Lower leg skin (tissue), 4 donors: ENCODE measurements at regions not wholly inside any gene's neighbourhood (a gene's known extent, or its start where the extent isn't known, plus 50 kb on each side); places are given as distances from the start of the nearest gene placed in this dataset.

Experiments
- DNase-seq, 2 donors: peaks; one replicate each; pipeline ENCODE4 v3.0.0-alpha.2; 2019; ENCODE audit warnings: low spot score in 2 of 2
- H3K4me3 ChIP-seq: fragments of 200-600 bp; sonication (generic); 2 replicates; pipeline ENCODE4 v1.5.1; 2017; ENCODE audit warnings: mild to moderate bottlenecking, low read depth; ENCODE audit not compliant: poor library complexity, severe bottlenecking
- POLR2A ChIP-seq, 2 donors: fragments of 450-650 bp; IDR thresholded peaks; one replicate each; pipeline ENCODE4 v1.6.1; 2016 to 2017; ENCODE audit warnings: antibody characterized with exemption in 2 of 2, mild to moderate bottlenecking in 1 of 2, moderate library complexity in 1 of 2
- WGBS, 2 donors: methylation state at CpG; one replicate each; pipeline ENCODE4 v1.1.5; 2018; 5-methylcytosine and 5-hydroxymethylcytosine counted together
- intact Hi-C: fragments of 100-400 bp; cut with DNase I; formaldehyde crosslinking; loops from one replicate; pipeline ENCODE4 v1.15.0; 2023; ENCODE audit warnings: low total_unique reads
- TF ChIP-seq, protein P1 (sequence below), 3 donors: fragments of 450-650 bp; IDR thresholded peaks; one replicate each; pipeline ENCODE4 v1.5.1; 2016; ENCODE audit warnings: antibody characterized with exemption in 3 of 3, mild to moderate bottlenecking in 3 of 3, moderate library complexity in 2 of 3

DNA sequence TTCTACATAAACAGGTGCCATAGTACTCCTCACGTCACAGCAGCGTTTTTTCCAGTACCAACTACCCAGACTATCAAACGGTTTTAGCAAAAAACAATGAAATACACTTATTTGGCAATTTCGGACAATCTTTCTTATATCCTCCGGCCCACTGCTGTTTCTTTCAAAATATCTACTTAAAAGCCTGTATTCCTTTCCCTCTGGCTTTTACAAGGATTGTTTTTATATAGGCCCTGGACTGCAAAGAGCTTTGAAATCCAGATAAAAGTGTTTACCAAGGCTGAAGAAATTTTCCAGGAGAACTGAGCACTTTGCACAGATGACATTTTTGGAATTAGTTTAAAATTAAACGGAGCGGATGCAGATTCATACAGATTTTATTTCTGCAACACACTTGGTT, 255.9 kb upstream of the STARD13 start:
- TF ChIP-seq, protein P1, sequence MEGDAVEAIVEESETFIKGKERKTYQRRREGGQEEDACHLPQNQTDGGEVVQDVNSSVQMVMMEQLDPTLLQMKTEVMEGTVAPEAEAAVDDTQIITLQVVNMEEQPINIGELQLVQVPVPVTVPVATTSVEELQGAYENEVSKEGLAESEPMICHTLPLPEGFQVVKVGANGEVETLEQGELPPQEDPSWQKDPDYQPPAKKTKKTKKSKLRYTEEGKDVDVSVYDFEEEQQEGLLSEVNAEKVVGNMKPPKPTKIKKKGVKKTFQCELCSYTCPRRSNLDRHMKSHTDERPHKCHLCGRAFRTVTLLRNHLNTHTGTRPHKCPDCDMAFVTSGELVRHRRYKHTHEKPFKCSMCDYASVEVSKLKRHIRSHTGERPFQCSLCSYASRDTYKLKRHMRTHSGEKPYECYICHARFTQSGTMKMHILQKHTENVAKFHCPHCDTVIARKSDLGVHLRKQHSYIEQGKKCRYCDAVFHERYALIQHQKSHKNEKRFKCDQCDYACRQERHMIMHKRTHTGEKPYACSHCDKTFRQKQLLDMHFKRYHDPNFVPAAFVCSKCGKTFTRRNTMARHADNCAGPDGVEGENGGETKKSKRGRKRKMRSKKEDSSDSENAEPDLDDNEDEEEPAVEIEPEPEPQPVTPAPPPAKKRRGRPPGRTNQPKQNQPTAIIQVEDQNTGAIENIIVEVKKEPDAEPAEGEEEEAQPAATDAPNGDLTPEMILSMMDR (IDR thresholded peaks at IDR 0.05): no peak
- no peak for TF ChIP-seq POLR2A (IDR thresholded peaks at IDR 0.05)
- no peak for DNase-seq
- intact Hi-C loops: loop anchor here (5.0 kb wide), 1 partner anchor 954 kb away; the partner anchor contains the start of gene PDS5B
- no peak overlapping the region for H3K4me3 ChIP-seq
- 73 to 76% methylated on average over 7 of the region's 7 CpGs for WGBS, 2 donors

DNA sequence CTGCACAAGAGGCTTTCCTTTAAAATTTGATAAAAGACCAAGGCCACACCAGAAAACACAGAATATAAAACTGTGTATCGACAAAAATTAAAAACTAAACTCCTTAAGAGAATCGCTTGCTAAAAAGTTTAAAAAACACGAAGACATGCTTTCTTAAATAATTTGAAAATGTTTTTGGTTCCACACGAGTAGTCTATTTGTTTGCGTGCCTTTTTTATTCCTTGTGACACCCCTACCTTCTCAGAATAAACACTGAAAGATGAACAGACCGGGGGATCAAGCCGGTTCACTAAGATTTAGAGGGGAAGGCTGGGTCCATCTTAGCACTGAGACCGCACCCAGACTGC, 256.4 kb upstream of the STARD13 start:
- WGBS, 2 donors: 6 to 8% methylated on average over 8 of the region's 8 CpGs
- no peak for TF ChIP-seq POLR2A (IDR thresholded peaks at IDR 0.05)
- TF ChIP-seq, protein P1 (IDR thresholded peaks at IDR 0.05): no peak
- H3K4me3 ChIP-seq: peak overlapping the region; percentile 26
- intact Hi-C loops: loop anchor here (5.0 kb wide), 1 partner anchor 955 kb away; the partner anchor contains the start of gene PDS5B
- no peak for DNase-seq

DNA sequence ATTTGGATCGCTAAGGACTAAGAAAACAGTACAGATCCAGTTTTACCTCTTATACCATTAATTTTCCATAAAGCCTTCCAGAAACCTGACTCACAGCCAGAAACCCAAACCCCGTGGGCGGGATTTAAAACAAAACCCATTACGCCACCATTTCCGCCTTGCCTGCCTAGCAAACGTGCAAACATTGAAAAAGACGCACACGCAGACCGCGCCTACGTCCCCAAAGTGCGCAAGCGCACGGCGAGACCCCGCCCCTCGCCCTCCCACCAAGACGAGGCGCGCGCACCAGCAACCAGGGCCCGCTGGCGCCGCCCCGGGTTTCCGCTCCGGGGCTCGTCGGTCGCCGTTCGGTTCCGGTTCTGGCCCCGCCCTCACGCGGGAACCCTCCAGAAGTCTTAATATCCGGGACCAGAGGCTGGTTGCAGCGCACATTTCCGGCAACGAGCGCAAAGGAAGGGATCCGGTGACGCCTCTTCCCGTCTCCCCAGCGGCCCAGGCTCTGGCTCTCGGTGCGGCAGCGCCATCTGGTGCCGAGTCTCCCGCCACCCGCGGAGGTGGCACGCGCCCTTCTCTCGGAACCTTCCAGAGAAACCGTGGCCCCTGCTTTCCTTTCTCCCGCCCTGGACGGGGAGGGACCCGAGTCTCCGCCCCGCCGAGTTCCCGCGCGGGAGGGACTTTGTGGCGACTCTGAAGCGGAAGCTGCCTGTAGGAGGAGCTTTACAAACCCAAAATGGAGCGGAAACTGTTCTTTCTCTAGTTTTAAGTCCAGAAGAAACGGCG, 256.9 kb upstream of the STARD13 start:
- peak in 1 of 2 donors; percentile 49 for TF ChIP-seq POLR2A (IDR thresholded peaks at IDR 0.05)
- TF ChIP-seq, protein P1 (IDR thresholded peaks at IDR 0.05): peak in 1 of 3 donors; percentile 87
- DNase-seq: peak; percentile 98 to 99
- WGBS, 2 donors: 0% methylated on average over 41 to 65 of the region's 70 CpGs
- peak overlapping the region; percentile 26 for H3K4me3 ChIP-seq
- intact Hi-C loops: loop anchor here (5.0 kb wide), 1 partner anchor 955 kb away; the partner anchor contains the start of gene PDS5B

DNA sequence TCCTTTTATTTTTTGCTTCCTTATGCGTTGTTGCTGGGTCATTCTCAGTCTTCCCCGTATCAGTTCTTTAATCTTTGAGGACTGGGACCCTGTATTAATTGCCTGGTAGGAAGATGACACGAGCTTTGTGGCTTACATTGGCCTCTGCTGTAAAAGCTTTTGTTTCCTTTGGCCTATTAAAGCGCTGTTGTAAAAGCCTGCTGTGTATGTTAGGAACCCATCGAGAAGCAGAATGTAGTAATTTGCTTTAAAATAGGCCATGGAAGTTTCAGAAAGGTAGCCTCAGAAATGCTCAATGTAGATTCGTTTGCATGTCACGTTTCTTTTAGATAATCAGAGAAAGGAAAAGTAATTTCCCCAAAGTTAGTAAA, 257.5 kb upstream of the STARD13 start:
- DNase-seq: no peak
- WGBS, 2 donors: 1 to 2% methylated on average over 7 of the region's 7 CpGs
- TF ChIP-seq, protein P1 (IDR thresholded peaks at IDR 0.05): no peak
- no peak for TF ChIP-seq POLR2A (IDR thresholded peaks at IDR 0.05)
- peak overlapping the region; percentile 17 for H3K4me3 ChIP-seq
- intact Hi-C loops: loop anchor here (5.0 kb wide), 1 partner anchor 956 kb away; the partner anchor contains the start of gene PDS5B

DNA sequence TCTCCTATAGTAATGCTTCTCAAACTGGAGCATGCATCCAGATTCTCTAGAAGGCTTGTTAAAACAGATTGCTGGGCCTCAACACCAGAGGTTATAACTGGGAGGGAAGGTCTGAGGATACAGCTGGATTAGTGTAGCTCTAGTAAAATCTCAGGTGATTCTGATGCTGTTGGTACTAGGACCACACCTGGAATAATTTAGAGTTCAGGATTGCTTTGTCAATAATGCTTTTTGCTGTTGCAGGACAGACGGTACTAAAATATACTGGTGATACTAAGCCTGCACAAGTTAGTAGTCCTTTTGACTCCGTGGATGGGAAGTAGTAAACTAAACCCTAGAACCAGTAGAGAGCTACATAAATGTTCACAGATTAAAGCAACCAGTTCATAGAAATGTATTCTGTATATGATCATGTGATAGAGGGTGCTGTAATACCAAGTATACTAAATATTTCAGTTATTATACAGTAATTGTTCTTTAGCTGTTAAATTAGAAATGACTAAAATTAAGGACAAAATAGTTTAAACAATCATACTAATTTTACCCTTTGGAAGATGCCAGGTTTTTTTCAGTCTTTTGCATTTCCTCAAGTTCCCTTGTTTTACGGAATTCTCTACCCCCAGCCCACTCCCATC, 258.2 kb upstream of the STARD13 start:
- intact Hi-C loops: loop anchor here (5.0 kb wide), 1 partner anchor 956 kb away; the partner anchor contains the start of gene PDS5B
- H3K4me3 ChIP-seq: no peak overlapping the region
- TF ChIP-seq POLR2A (IDR thresholded peaks at IDR 0.05): no peak
- TF ChIP-seq, protein P1 (IDR thresholded peaks at IDR 0.05): no peak
- DNase-seq: no peak
- WGBS, 2 donors: 51 to 54% methylated on average over 3 of the region's 3 CpGs
